Mucosa of descending colon (tissue), 3 donors: ENCODE measurements at regions not wholly inside any gene's neighbourhood (a gene's known extent, or its start where the extent isn't known, plus 50 kb on each side); places are given as distances from the start of the nearest gene placed in this dataset.
A peak's percentile ranks its signal among the peaks of the same experiment; 100 is the strongest.

Experiments
- ATAC-seq: fragments of 200-7000 bp; cut with Tn5 transposase; one replicate; pipeline ENCODE4 v1.9.1; 2020; ENCODE audit warnings: mild to moderate bottlenecking, moderate library complexity
- DNase-seq, 3 donors: peaks; one replicate each; pipeline ENCODE4 v3.0.0-alpha.2; 2020
- H3K36me3 ChIP-seq: fragments of 200-600 bp; one replicate; pipeline ENCODE4 v1.8.0; 2021; ENCODE audit warnings: low read depth, mild to moderate bottlenecking
- H3K4me1 ChIP-seq: fragments of 200-600 bp; one replicate; pipeline ENCODE4 v1.8.0; 2021; ENCODE audit warnings: low read depth, mild to moderate bottlenecking
- H3K4me3 ChIP-seq: fragments of 200-600 bp; one replicate; pipeline ENCODE4 v1.8.0; 2021; ENCODE audit warnings: mild to moderate bottlenecking
- H3K9me3 ChIP-seq: fragments of 200-600 bp; one replicate; pipeline ENCODE4 v1.8.0; 2021; ENCODE audit warnings: mild to moderate bottlenecking
- intact Hi-C, 2 donors: fragments of 100-400 bp; cut with DNase I in 1 of 2; cut with micrococcal nuclease in 1 of 2; formaldehyde crosslinking; loops; one replicate each; pipeline versions ENCODE4 v1.11.0 to v1.11.1; 2022; cut with DNase I, micrococcal nuclease
- TF ChIP-seq, protein P1 (sequence below): fragments of 200-600 bp; IDR thresholded peaks from one replicate; pipeline ENCODE4 v1.8.0; 2022; ENCODE audit warnings: antibody characterized with exemption, mild to moderate bottlenecking
- donor health status: DM: no; HTN: no; CAD: no; lungs with moderate emphysema.
- donor health status: DM: no; HTN: no; CAD: no.
- donor health status: DM: no; HTN: yes; CAD: no.

DNA sequence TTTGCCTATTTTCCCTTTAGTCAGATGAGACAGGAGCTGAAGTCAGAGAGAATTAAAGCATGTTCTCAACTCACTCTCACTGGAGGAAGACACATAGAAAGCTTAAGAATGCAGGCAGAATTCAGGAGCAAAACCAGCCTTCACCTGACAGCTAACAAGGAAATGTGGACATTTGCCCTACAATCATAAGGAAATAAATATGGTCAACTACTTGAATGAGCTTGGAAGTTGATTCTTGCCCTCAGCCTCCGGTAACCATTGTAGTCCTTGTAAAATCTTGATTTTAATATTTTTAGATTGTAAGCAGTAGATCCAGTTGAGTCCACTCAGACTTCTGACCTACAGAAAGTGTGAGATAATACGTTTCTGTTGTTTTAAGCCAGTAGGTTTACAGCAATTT lies 752.5 kb upstream of the ZWINT start:
- H3K4me3 ChIP-seq: no peak overlapping the region
- ATAC-seq: peak; percentile 73
- H3K9me3 ChIP-seq: no peaks in the 10 kb centered on the region
- no peaks in the 10 kb centered on the region for H3K36me3 ChIP-seq
- H3K4me1 ChIP-seq: no peaks in the 10 kb centered on the region
- TF ChIP-seq, protein P1, sequence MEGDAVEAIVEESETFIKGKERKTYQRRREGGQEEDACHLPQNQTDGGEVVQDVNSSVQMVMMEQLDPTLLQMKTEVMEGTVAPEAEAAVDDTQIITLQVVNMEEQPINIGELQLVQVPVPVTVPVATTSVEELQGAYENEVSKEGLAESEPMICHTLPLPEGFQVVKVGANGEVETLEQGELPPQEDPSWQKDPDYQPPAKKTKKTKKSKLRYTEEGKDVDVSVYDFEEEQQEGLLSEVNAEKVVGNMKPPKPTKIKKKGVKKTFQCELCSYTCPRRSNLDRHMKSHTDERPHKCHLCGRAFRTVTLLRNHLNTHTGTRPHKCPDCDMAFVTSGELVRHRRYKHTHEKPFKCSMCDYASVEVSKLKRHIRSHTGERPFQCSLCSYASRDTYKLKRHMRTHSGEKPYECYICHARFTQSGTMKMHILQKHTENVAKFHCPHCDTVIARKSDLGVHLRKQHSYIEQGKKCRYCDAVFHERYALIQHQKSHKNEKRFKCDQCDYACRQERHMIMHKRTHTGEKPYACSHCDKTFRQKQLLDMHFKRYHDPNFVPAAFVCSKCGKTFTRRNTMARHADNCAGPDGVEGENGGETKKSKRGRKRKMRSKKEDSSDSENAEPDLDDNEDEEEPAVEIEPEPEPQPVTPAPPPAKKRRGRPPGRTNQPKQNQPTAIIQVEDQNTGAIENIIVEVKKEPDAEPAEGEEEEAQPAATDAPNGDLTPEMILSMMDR: no peak
- DNase-seq: peak in 1 of 3 donors; percentile 4
- intact Hi-C loops: no loop called here

DNA sequence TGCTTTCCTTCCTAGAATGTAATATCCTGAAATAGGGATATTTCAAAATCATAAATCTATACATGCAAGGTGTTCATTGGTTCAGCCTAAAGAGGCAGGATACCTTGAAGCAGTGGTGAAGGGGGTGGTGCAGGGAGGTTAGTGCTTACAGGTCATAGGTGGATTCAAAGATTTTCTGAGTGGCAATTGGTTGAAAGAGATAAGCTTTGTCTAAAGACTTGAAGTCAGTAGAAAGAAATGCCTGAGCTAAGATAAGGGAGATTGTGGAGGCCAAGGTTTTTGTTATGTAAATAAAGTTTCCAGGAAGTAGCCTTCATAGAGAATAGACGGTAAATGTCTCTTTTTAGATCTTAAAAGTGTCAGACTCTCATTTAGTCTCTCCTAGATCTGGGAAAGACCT lies 741.2 kb upstream of the ZWINT start:
- intact Hi-C loops: no loop called here
- no peaks in the 10 kb centered on the region for H3K9me3 ChIP-seq
- H3K36me3 ChIP-seq: no peaks in the 10 kb centered on the region
- ATAC-seq (peak; percentile 15), DNase-seq (no peak)
- TF ChIP-seq, protein P1: no peak
- H3K4me1 ChIP-seq: no peaks in the 10 kb centered on the region
- no peak overlapping the region for H3K4me3 ChIP-seq

DNA sequence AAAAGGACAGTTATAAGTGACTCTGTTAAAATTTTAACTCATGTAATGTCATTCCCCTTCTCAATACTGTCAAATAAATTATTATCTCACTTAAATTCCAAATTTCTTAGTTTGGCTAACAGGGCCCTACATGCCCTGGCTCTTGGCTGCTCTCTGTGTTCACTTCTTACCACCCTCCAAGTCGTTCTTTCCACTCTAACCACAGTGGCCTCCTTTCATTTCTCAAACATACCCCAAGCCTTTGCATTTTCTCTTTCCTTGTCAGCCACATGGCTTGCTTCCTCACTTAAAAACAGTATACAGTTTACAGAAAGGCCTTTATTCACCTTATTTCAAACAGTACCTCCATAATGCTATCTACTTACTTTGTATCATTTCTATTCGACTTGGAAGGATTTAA lies 737.1 kb upstream of the ZWINT start:
- no peak for DNase-seq
- Histone ChIP-seq H3K4me1 (no peaks in the 10 kb centered on the region), H3K9me3 (peaks cover 4% of the 10 kb centered on the region), H3K4me3 (no peak overlapping the region), H3K36me3 (no peaks in the 10 kb centered on the region)
- TF ChIP-seq, protein P1: no peak
- ATAC-seq: no peak
- intact Hi-C loops: no loop called here

DNA sequence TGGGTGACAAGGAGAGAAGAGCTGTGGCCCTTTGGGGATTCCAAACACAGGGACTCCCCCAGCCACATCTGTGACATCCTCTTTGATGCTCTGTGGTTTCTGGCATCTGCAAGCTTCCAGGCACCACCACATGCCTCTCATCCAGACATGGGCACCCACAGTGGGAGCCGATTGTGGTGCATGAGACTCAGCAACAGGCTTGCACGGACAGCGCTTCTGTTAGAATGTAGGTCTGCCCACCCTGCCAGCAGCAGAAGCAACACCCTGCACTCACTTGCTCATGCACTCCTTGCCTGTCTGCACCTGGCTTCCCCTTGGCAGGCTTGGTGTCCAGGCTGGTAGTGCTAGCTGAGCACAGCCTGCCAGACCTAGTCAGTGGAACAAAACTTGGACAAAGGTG lies 735.0 kb upstream of the ZWINT start:
- peak in 1 of 3 donors; percentile 34 for DNase-seq
- no peak for ATAC-seq
- no peak overlapping the region for H3K4me3 ChIP-seq
- no peaks in the 10 kb centered on the region for H3K4me1 ChIP-seq
- intact Hi-C loops: no loop called here
- H3K36me3 ChIP-seq: no peaks in the 10 kb centered on the region
- H3K9me3 ChIP-seq: peaks cover 4% of the 10 kb centered on the region
- TF ChIP-seq, protein P1: no peak

DNA sequence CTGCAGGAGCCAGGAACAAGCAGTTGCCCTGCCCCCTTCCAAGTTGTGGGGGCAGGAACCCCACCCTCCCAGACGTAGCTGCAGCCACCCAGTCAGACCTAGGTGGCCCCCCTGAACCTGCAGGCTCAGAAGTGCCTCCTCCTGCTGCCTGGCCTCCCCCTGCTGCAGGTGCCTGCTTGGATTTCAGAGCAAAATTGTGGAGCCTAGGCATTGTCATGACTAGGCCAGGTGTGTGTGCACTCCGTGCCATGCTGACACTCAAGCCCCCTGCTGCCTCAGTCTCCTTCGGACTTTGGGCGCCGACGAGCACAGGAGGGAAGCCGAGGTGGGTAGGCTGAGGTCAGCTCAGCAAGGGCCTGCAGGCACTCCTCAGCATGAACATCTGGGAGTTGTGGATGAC lies 733.9 kb upstream of the ZWINT start:
- TF ChIP-seq, protein P1: no peak
- Histone ChIP-seq H3K9me3 (peaks cover 4% of the 10 kb centered on the region), H3K4me3 (no peak overlapping the region), H3K36me3 (no peaks in the 10 kb centered on the region), H3K4me1 (no peaks in the 10 kb centered on the region)
- ATAC-seq (no peak), DNase-seq (peak in 1 of 3 donors; percentile 40)
- intact Hi-C loops: no loop called here

DNA sequence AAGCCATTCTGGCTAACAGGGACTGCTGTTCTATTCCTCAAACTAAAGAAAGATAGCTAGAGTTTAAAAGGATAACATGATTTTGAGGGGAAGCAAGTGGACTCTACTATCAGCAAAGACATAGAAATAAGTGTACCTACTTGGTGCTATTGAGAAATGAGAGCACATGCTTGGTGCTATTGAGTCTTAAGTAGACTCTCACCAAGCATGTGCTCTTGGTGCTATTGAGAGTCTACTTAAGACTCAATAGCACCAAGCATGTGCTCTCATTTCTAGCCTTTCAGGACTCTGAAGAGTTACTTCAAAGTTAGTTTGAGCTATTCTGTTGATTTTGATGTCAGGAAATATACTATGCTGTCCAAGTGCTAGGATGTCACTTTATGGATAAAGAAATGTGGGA lies 733.0 kb upstream of the ZWINT start:
- DNase-seq (no peak), ATAC-seq (no peak)
- H3K9me3 ChIP-seq: peaks cover 4% of the 10 kb centered on the region
- no peak overlapping the region for H3K4me3 ChIP-seq
- H3K4me1 ChIP-seq: no peaks in the 10 kb centered on the region
- TF ChIP-seq, protein P1: no peak
- intact Hi-C loops: no loop called here
- H3K36me3 ChIP-seq: no peaks in the 10 kb centered on the region
